ENCODE measurements at regions not wholly inside any gene's neighbourhood (a gene's known extent, or its start where the extent isn't known, plus 50 kb on each side); places are given as distances from the start of the nearest gene placed in this dataset.
"Not testable (repeated sequence)": the region's sequence is repeated elsewhere in the genome, so short reads cannot be mapped to it uniquely, and the experiment has no call there.

DNA sequence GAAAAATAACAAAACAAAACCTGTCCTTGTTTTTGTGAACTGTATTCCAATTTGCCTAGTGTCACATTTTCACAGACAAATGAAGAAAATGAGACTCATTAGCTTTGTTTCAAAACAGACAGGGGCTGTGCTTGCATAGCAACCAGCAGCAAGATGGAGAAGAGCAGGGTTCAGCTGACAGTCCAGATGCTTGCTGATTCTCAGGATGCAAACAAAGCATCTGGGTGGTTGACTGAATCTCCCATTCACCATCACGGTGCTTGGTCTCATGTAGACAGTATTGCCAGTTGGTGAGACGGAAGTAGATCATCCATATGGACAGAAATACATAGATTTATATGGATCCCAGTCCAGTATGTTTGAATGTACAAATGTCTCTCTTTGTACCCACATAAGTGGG is 326.8 kb downstream of the CCDC85A start:
- no peak for DNase-seq (ENCODE audit: low read depth, low spot score)

DNA sequence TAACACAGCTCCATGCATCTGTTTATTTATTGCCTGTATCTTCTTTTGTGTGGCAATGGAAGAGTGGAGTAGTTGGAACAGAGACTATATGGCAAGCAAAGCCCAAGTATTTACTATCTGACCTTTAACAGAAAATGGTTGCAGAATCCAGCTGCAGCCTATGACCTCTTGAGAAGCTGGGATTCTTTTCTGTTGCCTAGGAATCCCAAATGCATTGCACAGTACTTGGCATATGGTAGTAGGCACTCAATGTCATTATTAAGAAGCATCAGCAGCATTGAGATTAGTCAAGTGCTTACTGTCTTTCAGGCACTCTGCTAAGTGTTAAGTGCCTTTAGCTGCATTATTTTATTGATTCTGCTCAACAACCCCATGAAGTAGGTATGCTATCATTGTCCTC is 331.6 kb downstream of the CCDC85A start:
- DNase-seq (ENCODE audit: low read depth, low spot score): no peak

GRCh38 chr2:56519806-56520205 is 336.0 kb downstream of the CCDC85A start:
- no peak for DNase-seq (ENCODE audit: low read depth, low spot score)

DNA sequence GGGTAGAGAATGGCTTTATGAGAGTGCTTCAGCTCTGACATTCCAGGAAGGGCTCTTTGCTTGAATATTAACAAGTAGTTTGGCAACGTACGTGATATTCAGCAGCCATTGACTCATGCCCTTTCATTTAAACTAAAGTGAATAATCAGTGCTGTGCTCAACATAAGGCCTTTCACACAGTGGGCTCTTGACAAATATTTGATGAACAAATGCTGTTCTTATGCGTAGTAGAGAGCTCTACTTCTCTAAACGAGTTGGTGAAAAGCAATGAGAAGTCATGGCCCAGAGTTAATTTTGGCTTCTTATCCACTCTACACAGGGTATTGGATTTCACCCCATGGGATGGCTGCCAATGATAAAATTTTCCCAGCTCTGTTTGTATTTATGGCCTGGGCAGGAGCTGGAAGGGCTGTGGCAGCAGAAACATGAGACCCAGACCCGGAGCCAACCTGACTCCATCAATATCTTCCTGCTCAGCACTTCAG is 338.9 kb downstream of the CCDC85A start:
- DNase-seq (ENCODE audit: low read depth, low spot score): no peak

DNA sequence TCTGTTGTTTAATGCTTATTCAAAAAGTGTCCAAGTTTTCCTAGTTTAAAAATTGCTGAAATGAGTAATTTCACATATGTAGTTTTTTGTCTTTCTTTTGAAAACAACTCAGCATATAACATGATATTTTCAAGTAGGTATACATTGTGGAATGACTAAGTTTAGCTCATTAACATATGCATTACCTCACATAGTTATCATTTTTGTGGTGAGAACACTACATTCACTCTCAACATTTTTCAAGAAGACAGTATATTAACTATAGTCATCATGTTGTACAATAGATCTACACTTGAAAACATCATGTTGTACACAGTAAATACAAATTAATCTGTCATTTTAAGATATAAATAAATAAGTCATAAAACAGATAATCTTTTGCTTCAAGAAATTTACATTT is 340.0 kb downstream of the CCDC85A start:
- DNase-seq (ENCODE audit: low read depth, low spot score): no peak

DNA sequence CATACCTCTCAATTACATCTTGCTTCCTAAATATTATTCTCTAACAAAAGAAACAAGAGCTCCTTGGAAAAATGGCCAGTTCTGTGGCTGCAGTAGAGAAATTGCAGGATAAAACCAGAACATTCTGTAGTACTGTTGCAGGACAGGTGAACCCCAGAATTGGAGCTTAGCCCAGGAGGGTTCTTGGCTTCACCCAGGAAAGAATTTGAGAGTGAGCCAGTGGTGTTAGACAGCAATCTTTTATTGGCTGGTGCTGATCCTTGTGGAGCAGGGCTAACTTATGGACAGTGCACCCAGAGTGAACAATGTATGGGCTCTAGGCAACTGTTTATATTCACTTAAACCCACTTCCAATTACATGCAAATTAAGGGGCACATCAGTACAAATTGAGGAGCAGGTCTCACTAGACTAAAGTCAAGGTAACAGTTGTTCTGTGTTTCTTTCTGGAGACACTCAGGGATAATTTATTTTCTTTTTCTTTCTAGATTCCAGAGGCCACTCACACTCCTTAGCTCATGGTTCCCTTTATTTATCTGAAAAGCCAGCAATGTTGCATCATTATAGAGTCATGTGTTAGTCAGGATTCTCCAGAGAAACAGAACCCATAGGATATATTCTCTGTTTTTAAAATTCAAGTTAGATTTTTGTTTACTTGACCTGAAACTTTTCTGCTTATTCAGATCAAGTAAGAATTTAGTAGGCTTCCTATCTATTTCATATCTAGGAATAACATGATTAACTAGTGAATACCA is 348.1 kb downstream of the CCDC85A start:
- DNase-seq (ENCODE audit: low read depth, low spot score): no peak

DNA sequence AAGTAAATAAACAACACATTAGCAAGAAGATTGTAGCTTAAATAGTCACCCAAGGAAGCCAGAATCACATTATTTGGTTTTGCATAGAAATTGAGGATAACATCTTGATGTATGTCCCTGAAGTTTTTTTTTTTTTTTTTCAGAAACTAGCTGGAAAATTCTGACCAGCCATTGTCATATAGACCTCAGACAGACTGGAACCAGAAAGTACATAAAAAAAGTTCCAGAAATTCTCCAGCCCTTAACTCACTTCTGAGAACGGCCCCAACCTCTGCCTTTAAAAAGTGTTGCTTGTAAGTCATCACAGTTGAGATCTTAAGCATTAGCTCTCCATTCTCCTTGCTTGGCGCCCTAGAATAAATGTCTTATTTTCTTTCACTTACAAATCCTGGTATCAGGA is 350.5 kb downstream of the CCDC85A start:
- DNase-seq (ENCODE audit: low read depth, low spot score): no peak

GRCh38 chr2:56537756-56538155 is 354.0 kb downstream of the CCDC85A start:
- DNase-seq (ENCODE audit: low read depth, low spot score): no peak

DNA sequence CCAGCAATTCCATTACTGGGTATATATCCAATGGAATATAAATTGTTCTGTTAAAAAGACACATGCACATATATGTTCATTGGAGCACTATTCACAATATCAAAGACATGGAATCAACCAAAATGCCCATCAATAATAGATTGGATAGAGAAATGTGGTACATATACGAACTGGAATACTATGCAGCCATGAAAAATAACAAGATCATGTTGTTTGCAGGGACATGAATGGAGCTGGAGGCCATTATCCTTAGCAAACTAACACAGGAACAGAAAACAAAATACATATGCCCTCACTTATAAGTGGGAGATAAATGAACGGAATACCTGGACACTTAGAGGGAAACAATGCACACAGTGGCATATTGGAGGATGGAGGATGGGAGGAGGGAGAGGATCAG is 355.8 kb downstream of the CCDC85A start:
- no peak for DNase-seq (ENCODE audit: low read depth, low spot score)

DNA sequence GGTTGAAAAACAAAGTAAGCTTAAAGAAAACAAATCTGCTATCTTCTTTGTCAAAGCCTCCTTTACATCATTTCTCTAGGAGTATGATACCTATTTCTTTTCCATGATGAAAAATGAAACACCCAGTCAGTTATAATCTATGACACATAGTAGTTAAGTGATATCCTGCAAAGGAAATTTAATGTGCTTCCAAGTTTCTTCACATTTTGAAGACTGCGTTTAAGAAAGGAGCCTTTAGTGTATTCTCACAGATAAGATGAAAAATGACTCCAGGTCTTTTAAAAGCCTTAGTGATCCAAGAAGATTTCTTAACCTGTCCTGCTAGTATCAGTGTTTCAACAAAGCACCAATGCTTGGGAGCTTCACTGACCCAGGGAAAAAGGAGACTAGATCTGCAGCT is 356.7 kb downstream of the CCDC85A start:
- no peak for DNase-seq (ENCODE audit: low read depth, low spot score)

DNA sequence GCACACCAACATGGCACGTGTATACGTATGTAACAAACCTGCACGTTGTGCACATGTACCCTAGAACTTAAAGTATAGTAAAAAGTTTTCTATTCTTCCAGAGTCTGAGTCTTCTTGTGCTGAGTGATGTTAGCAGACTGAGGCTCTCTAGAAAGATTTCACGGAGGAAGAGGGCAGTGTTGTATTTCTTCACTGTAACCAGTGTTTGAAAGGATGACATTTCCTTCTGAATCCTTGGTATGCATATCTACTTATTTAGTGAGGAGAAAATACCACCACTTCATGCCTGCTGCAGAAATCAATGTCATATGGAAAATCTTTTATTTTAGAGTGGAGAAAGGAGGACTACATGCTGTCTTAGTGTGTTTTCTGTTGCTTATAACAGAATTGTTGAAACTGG is 357.1 kb downstream of the CCDC85A start:
- no peak for DNase-seq (ENCODE audit: low read depth, low spot score)

- no peak for DNase-seq (ENCODE audit: low read depth, low spot score)
These were observed 358.4 kb downstream of the CCDC85A start for GRCh38 chr2:56542213-56542612.

DNA sequence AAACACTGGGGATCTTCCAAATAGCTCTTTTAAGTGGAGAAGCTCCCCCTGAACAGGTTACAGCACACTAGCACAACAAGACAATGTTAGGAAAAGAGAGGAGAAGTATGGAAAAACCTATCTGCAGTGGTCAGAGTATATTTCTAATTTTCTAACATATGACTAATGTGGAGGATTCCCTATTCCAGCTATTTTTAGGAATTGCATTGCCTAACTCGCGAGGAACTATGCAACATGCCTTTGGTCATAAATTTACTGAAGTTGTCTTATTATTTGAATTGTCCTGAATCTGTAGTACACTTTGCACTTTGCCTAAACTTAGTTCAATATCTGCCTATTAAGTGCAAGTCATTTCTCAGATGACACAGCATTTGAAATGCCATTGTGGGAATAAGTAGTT is 381.4 kb downstream of the CCDC85A start:
- DNase-seq (ENCODE audit: low read depth, low spot score): no peak

DNA sequence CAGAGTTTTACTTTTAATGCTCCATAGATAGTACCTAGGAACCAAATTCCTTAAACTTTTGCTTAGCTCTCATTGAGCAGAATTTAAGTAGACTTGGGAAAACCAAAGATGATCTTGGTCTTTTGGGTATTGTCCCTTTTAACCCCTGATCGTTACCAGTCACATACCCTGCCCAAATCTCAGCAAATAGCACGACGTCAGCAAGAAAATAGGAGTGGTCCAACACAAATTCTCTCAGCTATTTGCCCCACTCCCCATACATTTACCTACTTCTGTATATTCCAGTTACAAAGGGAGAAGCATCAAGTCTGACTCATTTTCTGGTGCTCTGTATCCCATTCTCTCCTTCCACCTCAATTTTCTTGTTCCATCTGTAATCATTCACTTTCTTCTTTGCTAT is 387.3 kb downstream of the CCDC85A start:
- no peak for DNase-seq (ENCODE audit: low read depth, low spot score)

- no peak for DNase-seq (ENCODE audit: low read depth, low spot score)
These were observed 392.2 kb downstream of the CCDC85A start for GRCh38 chr2:56576001-56576400.

DNA sequence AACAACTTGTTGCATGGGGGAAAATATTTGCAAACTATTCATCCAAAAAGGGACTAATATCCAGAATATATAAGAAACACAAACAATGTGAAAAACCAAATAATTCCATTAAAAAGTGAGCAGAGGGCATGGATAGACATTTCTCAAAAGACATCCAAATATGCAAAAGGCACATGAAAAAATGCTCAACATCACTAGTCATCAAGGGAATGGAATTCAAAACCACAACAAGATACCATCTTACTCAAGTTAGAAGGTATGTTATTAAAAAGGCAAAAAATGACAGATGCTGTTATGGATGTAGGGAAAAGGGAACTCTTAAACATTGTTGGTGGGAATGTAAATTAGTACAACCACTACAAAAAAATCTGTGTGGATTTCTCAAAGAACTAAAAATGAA is 396.5 kb downstream of the CCDC85A start:
- no peak for DNase-seq (ENCODE audit: low read depth, low spot score)

- no peak for DNase-seq (ENCODE audit: low read depth, low spot score)
These were observed 398.8 kb downstream of the CCDC85A start for GRCh38 chr2:56582570-56582969.

DNA sequence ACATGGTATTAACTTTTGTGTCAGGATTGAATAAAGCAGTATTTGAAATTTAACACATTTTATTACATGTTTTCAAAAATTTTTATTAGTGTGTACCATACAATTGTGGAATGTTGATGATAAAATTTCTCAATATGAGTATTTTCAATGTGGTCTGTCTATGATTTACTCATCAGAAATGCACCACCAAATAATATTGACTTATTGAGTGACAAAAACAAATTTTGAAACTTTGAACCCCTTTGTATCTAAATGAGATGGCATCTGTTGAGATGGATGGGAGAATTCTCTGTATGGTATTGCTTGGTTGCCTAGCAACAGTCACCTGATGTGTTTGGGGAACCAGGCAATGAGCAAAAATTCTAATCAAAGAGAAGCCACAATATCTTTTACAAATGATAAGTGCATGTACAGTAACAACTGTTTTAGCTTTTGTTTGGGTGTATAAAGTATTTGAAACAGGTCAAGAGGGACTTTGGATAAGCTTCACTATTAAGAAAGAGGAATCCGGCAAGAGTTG is 400.1 kb downstream of the CCDC85A start:
- no peak for DNase-seq (ENCODE audit: low read depth, low spot score)

GRCh38 chr2:56587456-56587855 is 403.7 kb downstream of the CCDC85A start:
- no peak for DNase-seq (ENCODE audit: low read depth, low spot score)

DNA sequence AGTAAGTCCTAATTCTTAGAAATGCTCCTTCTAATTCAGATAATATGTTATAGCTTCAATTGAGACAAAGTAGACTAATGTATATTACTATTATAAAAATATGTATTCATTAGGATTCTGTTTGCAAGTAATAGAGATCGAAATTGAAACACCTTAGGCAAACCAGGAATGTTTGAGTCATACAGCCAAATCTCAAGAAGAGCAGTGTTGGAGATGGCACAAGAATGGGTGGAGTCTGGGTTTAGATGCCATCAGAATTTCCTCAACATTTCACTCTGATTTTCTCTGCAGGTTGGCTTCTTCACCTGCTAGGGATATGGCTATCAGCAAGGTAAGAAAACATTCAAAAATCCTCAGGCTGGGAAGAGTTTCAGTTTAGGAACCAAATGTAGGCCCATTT is 405.4 kb downstream of the CCDC85A start:
- DNase-seq (ENCODE audit: low read depth, low spot score): no peak

DNA sequence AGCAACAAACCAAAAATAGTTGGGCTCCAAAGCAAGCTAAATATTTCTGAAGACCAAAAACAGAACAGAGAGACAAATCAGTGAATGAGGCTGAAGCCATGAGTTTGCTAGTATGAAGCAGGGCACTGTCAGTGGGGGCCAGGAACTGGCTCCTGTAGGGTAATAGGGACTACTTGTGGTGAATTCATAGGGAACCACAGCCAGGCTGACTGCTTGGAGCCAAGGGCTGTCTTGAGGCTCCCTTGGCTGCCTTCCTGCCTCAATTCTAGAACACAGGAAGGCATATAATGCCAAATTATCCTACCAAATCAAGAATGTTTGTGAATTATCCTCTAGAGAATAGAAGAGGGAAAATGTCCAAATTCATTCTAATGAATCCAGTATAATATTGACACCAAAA is 406.0 kb downstream of the CCDC85A start:
- no peak for DNase-seq (ENCODE audit: low read depth, low spot score)

- DNase-seq (ENCODE audit: low read depth, low spot score): no peak
These were observed 406.8 kb downstream of the CCDC85A start for GRCh38 chr2:56590611-56591010.

GRCh38 chr2:56606086-56606485 is 422.3 kb downstream of the CCDC85A start:
- not testable (repeated sequence) for DNase-seq (ENCODE audit: low read depth, low spot score)

- no peak for DNase-seq (ENCODE audit: low read depth, low spot score)
These were observed 429.5 kb downstream of the CCDC85A start for GRCh38 chr2:56613254-56613653.
